ENCODE measurements at regions not wholly inside any gene's neighbourhood (a gene's known extent, or its start where the extent isn't known, plus 50 kb on each side); places are given as distances from the start of the nearest gene placed in this dataset.

- H3K4me3 ChIP-seq (ENCODE audit: low read length), result no peak overlapping the region
- no peak overlapping the region for H3K9ac ChIP-seq (ENCODE audit: low read length)
- H2AFZ ChIP-seq (ENCODE audit: low read depth, low read length), result no peak overlapping the region
- H3K9me3 ChIP-seq (ENCODE audit: low read length), result no peaks in the 10 kb centered on the region
- no peaks in the 10 kb centered on the region for H3K79me2 ChIP-seq (replicated peaks; ENCODE audit: insufficient read depth, low read length)
- no peak overlapping the region for H3K4me2 ChIP-seq (ENCODE audit: low read length)
- H3K27me3 ChIP-seq (ENCODE audit: insufficient read depth, low read depth, low read length), result no peaks in the 10 kb centered on the region
- H4K20me1 ChIP-seq (ENCODE audit: insufficient read depth), result no peaks in the 10 kb centered on the region
- no peak overlapping the region for H3K27ac ChIP-seq (ENCODE audit: low read length)
- no peak for TF ChIP-seq POLR2AphosphoS5 (IDR thresholded peaks at IDR 0.05)
- no peak for TF ChIP-seq EZH2 (IDR thresholded peaks at IDR 0.05; ENCODE audit: borderline replicate concordance, insufficient read depth, low read length, poor library complexity, severe bottlenecking)
- TF ChIP-seq MXI1 (conservative IDR thresholded peaks at IDR 0.05; ENCODE audit: poor library complexity, severe bottlenecking), result no peak
- no peak for TF ChIP-seq RAD21 (conservative IDR thresholded peaks at IDR 0.05)
- TF ChIP-seq TAF1 (IDR thresholded peaks at IDR 0.05; ENCODE audit: low read depth), result no peak
- TF ChIP-seq, protein P1, sequence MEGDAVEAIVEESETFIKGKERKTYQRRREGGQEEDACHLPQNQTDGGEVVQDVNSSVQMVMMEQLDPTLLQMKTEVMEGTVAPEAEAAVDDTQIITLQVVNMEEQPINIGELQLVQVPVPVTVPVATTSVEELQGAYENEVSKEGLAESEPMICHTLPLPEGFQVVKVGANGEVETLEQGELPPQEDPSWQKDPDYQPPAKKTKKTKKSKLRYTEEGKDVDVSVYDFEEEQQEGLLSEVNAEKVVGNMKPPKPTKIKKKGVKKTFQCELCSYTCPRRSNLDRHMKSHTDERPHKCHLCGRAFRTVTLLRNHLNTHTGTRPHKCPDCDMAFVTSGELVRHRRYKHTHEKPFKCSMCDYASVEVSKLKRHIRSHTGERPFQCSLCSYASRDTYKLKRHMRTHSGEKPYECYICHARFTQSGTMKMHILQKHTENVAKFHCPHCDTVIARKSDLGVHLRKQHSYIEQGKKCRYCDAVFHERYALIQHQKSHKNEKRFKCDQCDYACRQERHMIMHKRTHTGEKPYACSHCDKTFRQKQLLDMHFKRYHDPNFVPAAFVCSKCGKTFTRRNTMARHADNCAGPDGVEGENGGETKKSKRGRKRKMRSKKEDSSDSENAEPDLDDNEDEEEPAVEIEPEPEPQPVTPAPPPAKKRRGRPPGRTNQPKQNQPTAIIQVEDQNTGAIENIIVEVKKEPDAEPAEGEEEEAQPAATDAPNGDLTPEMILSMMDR (IDR thresholded peaks at IDR 0.05; ENCODE audit: poor library complexity, severe bottlenecking), result no peak
- H3K9me2 ChIP-seq (ENCODE audit: insufficient read depth, low read length), result no peaks in the 10 kb centered on the region
- H3K36me3 ChIP-seq (ENCODE audit: insufficient read depth, low read length), result no peaks in the 10 kb centered on the region
- no peaks in the 10 kb centered on the region for H3F3A ChIP-seq (ENCODE audit: insufficient read depth, low read length, poor library complexity, severe bottlenecking)
These were observed 536.9 kb upstream of the LMO3 start for GRCh38 chr12:17142856-17143255.

- Histone ChIP-seq H3K36me3 (ENCODE audit: insufficient read depth, low read length) (no peaks in the 10 kb centered on the region), H3K9me3 (ENCODE audit: low read length) (no peaks in the 10 kb centered on the region), H3K4me2 (ENCODE audit: low read length) (no peak overlapping the region), H4K20me1 (ENCODE audit: insufficient read depth) (no peaks in the 10 kb centered on the region), H3K9me2 (ENCODE audit: insufficient read depth, low read length) (no peaks in the 10 kb centered on the region), H3K4me3 (ENCODE audit: low read length) (no peak overlapping the region), H2AFZ (ENCODE audit: low read depth, low read length) (no peak overlapping the region), H3K79me2 (replicated peaks; ENCODE audit: insufficient read depth, low read length) (no peaks in the 10 kb centered on the region), H3K27ac (ENCODE audit: low read length) (no peak overlapping the region), H3K9ac (ENCODE audit: low read length) (no peak overlapping the region), H3F3A (ENCODE audit: insufficient read depth, low read length, poor library complexity, severe bottlenecking) (no peaks in the 10 kb centered on the region), H3K27me3 (ENCODE audit: insufficient read depth, low read depth, low read length) (no peaks in the 10 kb centered on the region)
- TF ChIP-seq EP300 (conservative IDR thresholded peaks at IDR 0.05; ENCODE audit: poor library complexity, severe bottlenecking), result no peak
- no peak for TF ChIP-seq TAF1 (IDR thresholded peaks at IDR 0.05; ENCODE audit: low read depth)
- TF ChIP-seq MXI1 (conservative IDR thresholded peaks at IDR 0.05; ENCODE audit: poor library complexity, severe bottlenecking), result no peak
- no peak for TF ChIP-seq RAD21 (conservative IDR thresholded peaks at IDR 0.05)
- TF ChIP-seq POLR2AphosphoS5 (IDR thresholded peaks at IDR 0.05), result no peak
- no peak for TF ChIP-seq EZH2 (IDR thresholded peaks at IDR 0.05; ENCODE audit: borderline replicate concordance, insufficient read depth, low read length, poor library complexity, severe bottlenecking)
- TF ChIP-seq, protein P1 (IDR thresholded peaks at IDR 0.05; ENCODE audit: poor library complexity, severe bottlenecking), result no peak
- TF ChIP-seq REST (IDR thresholded peaks at IDR 0.05; ENCODE audit: borderline replicate concordance), result no peak
- TF ChIP-seq SMC3 (conservative IDR thresholded peaks at IDR 0.05; ENCODE audit: poor library complexity), result no peak
These were observed 534.0 kb upstream of the LMO3 start for GRCh38 chr12:17139931-17140330.

Data from neural cell (in vitro differentiated cells).